GM21619 (cell line): ENCODE measurements at regions not wholly inside any gene's neighbourhood (a gene's known extent, or its start where the extent isn't known, plus 50 kb on each side); places are given as distances from the start of the nearest gene placed in this dataset.
"Not testable (repeated sequence)": the region's sequence is repeated elsewhere in the genome, so short reads cannot be mapped to it uniquely, and the experiment has no call there.

Experiments
- ATAC-seq: cut with Tn5 transposase; IDR thresholded peaks from one replicate; pipeline ENCODE4 v1.9.1; 2021; ENCODE audit not compliant: unreplicated experiment

GRCh38 chr1:143644035-143644434 is 327.8 kb downstream of the FAM72C start:
- not testable (repeated sequence) for ATAC-seq

GRCh38 chr1:143643148-143643885 is 328.5 kb downstream of the FAM72C start:
- no peak for ATAC-seq

- ATAC-seq, result no peak
Observed at GRCh38 chr1:143625886-143626285, 345.9 kb downstream of the FAM72C start.

GRCh38 chr1:143619851-143620250 is 351.9 kb downstream of the FAM72C start:
- ATAC-seq, result no peak

GRCh38 chr1:143611159-143611558 is 360.6 kb downstream of the FAM72C start:
- no peak for ATAC-seq

GRCh38 chr1:143610196-143610595 is 361.6 kb downstream of the FAM72C start:
- no peak for ATAC-seq

- no peak for ATAC-seq
Observed at GRCh38 chr1:143604887-143605286, 366.9 kb downstream of the FAM72C start.

GRCh38 chr1:143584508-143584907 is 387.3 kb downstream of the FAM72C start:
- ATAC-seq, result no peak

GRCh38 chr1:143574891-143575520 is 396.8 kb downstream of the FAM72C start:
- no peak for ATAC-seq

- not testable (repeated sequence) for ATAC-seq
Observed at GRCh38 chr1:143572661-143573060, 399.1 kb downstream of the FAM72C start.

GRCh38 chr1:143563761-143564160 is 408.0 kb downstream of the FAM72C start:
- not testable (repeated sequence) for ATAC-seq

- no peak for ATAC-seq
Observed at GRCh38 chr1:143553627-143554026, 418.2 kb downstream of the FAM72C start.

- not testable (repeated sequence) for ATAC-seq
Observed at GRCh38 chr1:143504703-143505102, 467.1 kb downstream of the FAM72C start.

- ATAC-seq, result not testable (repeated sequence)
Observed at GRCh38 chr1:143504080-143504479, 467.7 kb downstream of the FAM72C start.

- ATAC-seq, result not testable (repeated sequence)
Observed at GRCh38 chr1:143503048-143503447, 468.7 kb downstream of the FAM72C start.

GRCh38 chr1:143502038-143502437 is 469.7 kb downstream of the FAM72C start:
- ATAC-seq, result not testable (repeated sequence)

GRCh38 chr1:143498059-143498749 is 473.6 kb downstream of the FAM72C start:
- not testable (repeated sequence) for ATAC-seq

- ATAC-seq, result no peak
Observed at GRCh38 chr1:143497374-143497747, 474.4 kb downstream of the FAM72C start.

- not testable (repeated sequence) for ATAC-seq
Observed at GRCh38 chr1:143496526-143497373, 475.0 kb downstream of the FAM72C start.
